Ovary (tissue), 3 donors: ENCODE measurements at regions not wholly inside any gene's neighbourhood (a gene's known extent, or its start where the extent isn't known, plus 50 kb on each side); places are given as distances from the start of the nearest gene placed in this dataset.

Experiments used
- POLR2A ChIP-seq: fragments of 450-650 bp; IDR thresholded peaks from one replicate; pipeline ENCODE4 v1.6.1; 2017; ENCODE audit warnings: antibody characterized with exemption, mild to moderate bottlenecking, moderate library complexity
- TF ChIP-seq, protein P1 (sequence below), 3 donors: fragments of 450-650 bp in 2 of 3; fragments of 200-600 bp in 1 of 3; IDR thresholded peaks; one replicate each; pipeline versions ENCODE4 v1.5.1 to v1.8.0; 2016 to 2022; ENCODE audit warnings: antibody characterized with exemption in 3 of 3, mild to moderate bottlenecking in 1 of 3
- donor health status: DM: no; HTN: no; CAD: no.

DNA sequence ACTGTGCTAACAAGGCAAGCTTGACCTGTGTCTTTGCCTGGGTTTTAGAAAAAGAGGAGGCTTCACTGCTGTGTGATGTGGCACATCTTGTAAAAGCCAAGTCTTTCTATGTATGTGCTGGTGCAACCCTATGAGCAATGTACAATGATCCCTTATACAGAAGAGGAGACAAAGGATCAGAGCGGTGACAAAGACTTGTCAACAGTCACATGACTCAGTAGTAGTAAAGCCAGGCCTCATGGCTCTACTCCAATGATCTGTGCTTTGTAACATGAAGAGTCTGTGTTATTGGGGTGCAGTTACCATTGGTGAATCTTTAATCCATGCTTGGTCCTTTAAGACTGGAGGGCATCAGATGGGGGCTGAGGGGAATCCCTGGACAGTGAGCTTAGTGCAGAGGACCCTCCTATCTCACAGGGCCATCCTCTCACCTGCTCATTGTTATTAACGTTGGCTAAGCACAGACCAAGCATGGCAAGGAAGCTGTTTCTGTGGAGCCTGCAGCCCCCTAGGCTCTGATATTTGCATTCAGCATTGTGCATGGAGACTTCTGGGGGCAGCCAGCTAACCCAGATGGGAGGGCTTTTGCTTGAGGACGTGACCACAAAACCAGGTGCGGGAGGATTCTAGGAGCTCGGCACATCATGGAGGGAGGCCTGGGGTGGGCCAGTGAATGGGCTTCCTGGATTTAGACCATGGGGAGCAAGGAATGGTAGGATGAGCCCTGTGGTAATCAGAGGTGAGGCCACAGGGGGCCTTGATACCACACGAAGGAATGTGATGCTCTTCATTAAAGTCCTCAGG lies 308.8 kb upstream of the ZNF32 start:
- TF ChIP-seq, protein P1, sequence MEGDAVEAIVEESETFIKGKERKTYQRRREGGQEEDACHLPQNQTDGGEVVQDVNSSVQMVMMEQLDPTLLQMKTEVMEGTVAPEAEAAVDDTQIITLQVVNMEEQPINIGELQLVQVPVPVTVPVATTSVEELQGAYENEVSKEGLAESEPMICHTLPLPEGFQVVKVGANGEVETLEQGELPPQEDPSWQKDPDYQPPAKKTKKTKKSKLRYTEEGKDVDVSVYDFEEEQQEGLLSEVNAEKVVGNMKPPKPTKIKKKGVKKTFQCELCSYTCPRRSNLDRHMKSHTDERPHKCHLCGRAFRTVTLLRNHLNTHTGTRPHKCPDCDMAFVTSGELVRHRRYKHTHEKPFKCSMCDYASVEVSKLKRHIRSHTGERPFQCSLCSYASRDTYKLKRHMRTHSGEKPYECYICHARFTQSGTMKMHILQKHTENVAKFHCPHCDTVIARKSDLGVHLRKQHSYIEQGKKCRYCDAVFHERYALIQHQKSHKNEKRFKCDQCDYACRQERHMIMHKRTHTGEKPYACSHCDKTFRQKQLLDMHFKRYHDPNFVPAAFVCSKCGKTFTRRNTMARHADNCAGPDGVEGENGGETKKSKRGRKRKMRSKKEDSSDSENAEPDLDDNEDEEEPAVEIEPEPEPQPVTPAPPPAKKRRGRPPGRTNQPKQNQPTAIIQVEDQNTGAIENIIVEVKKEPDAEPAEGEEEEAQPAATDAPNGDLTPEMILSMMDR (IDR thresholded peaks at IDR 0.05): no peak
- no peak for TF ChIP-seq POLR2A
